Body of pancreas (tissue), 4 donors: ENCODE measurements at regions not wholly inside any gene's neighbourhood (a gene's known extent, or its start where the extent isn't known, plus 50 kb on each side); places are given as distances from the start of the nearest gene placed in this dataset.
A peak's percentile ranks its signal among the peaks of the same experiment; 100 is the strongest.

ENCODE experiments used
- ATAC-seq: fragments of 150-250 bp; one replicate; pipeline ENCODE4 v1.9.1; 2016
- DNase-seq, 4 donors: peaks; one replicate each; pipeline ENCODE4 v3.0.0-alpha.2; 2019
- H3K27ac ChIP-seq, 4 donors: fragments of 200-600 bp; sonication (generic); 1 replicate in 3 of 4; 2 replicates in 1 of 4; pipeline versions ENCODE4 v1.5.1 to v1.6.1; 2016 to 2019; ENCODE audit warnings: mild to moderate bottlenecking in 1 of 4, mixed read lengths in 1 of 4, moderate library complexity in 1 of 4
- H3K27me3 ChIP-seq, 2 donors: fragments of 200-600 bp; sonication (generic); one replicate each; pipeline ENCODE4 v1.6.0; 2016; ENCODE audit warnings: mild to moderate bottlenecking in 1 of 2
- H3K36me3 ChIP-seq, 2 donors: fragments of 200-600 bp; sonication (generic); replicated peaks in 1 of 2; 2 replicates each; pipeline ENCODE4 v1.5.1; 2016; ENCODE audit warnings: low read depth in 2 of 2; ENCODE audit not compliant: insufficient read depth in 1 of 2
- H3K4me1 ChIP-seq: fragments of 200-600 bp; sonication (generic); one replicate; pipeline ENCODE4 v1.6.0; 2016
- H3K4me3 ChIP-seq, 2 donors: fragments of 200-600 bp; sonication (generic); 1 replicate in 1 of 2; 2 replicates in 1 of 2; pipeline ENCODE4 v1.5.1; 2016 to 2019
- H3K9me3 ChIP-seq, 3 donors: fragments of 200-600 bp; sonication (generic); 1 replicate in 2 of 3; 2 replicates in 1 of 3; pipeline ENCODE4 v1.5.1; 2016
- POLR2A ChIP-seq, 3 donors: fragments of 450-650 bp; IDR thresholded peaks; one replicate each; pipeline ENCODE4 v1.6.1; 2016; ENCODE audit warnings: antibody characterized with exemption in 3 of 3, mild to moderate bottlenecking in 2 of 3
- WGBS, 2 donors: methylation state at CpG; one replicate each; pipeline ENCODE4 v1.1.5; 2017; 5-methylcytosine and 5-hydroxymethylcytosine counted together
- intact Hi-C: fragments of 100-400 bp; cut with DNase I; formaldehyde crosslinking; loops from one replicate; pipeline ENCODE4 v1.15.1; 2023
- TF ChIP-seq, protein P1 (sequence below), 7 experiments: fragments of 450-650 bp in 4 of 7; fragments of 200-600 bp in 3 of 7; sonication (generic) in 3 of 7; IDR thresholded peaks; one replicate each; pipeline ENCODE4 v1.5.1; 2016 to 2019; ENCODE audit warnings: antibody characterized with exemption in 7 of 7

DNA sequence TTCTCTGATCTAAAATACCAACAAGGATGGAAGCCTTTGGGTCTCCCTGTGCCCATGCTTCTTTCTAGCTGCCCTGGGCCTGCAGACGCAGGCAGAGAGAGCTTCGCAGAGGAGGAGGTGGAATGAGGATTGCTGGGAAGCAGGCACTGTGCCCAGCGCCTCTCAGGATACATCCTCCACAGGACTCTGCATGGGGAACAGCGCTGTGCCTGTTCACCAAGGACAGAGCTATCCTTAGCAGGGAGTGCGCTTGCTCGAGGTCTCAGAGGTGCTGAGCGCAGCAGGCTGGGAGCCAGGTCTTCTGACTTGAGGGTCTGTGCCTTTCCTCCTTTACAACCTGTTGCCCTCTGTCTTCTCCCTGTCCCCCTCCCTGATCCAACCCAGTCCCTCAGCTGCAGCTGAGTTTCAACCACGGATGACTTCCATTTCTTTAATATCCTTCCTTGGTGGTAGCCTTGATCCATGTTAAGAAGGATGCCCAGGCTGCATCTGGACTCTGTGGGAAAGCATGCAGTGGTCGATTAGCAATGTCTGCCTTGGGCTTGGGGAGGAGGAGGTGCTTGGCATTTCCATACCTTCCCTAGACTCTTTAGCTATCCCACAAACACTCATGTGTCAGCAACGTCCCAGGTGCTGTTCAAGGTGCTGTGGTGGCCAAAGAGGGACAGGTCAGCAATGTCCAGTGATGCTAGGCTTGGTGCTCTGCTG, 219.6 kb upstream of the GPR26 start:
- Histone ChIP-seq H3K9me3 (no peaks in the 10 kb centered on the region), H3K27me3 (no peaks in the 10 kb centered on the region), H3K36me3 (no peaks in the 10 kb centered on the region), H3K27ac (no peak overlapping the region), H3K4me1 (no peaks in the 10 kb centered on the region), H3K4me3 (no peak overlapping the region)
- DNase-seq: no peak
- WGBS, 2 donors: 55 to 63% methylated on average over 9 to 10 of the region's 10 CpGs
- intact Hi-C loops: no loop called here
- no peak for ATAC-seq
- no peak for TF ChIP-seq POLR2A (IDR thresholded peaks at IDR 0.05)
- TF ChIP-seq, protein P1, sequence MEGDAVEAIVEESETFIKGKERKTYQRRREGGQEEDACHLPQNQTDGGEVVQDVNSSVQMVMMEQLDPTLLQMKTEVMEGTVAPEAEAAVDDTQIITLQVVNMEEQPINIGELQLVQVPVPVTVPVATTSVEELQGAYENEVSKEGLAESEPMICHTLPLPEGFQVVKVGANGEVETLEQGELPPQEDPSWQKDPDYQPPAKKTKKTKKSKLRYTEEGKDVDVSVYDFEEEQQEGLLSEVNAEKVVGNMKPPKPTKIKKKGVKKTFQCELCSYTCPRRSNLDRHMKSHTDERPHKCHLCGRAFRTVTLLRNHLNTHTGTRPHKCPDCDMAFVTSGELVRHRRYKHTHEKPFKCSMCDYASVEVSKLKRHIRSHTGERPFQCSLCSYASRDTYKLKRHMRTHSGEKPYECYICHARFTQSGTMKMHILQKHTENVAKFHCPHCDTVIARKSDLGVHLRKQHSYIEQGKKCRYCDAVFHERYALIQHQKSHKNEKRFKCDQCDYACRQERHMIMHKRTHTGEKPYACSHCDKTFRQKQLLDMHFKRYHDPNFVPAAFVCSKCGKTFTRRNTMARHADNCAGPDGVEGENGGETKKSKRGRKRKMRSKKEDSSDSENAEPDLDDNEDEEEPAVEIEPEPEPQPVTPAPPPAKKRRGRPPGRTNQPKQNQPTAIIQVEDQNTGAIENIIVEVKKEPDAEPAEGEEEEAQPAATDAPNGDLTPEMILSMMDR (IDR thresholded peaks at IDR 0.05): no peak

GRCh38 chr10:123449234-123449962, 216.8 kb upstream of the GPR26 start:
- no peak for ATAC-seq
- intact Hi-C loops: no loop called here
- Histone ChIP-seq H3K9me3 (no peaks in the 10 kb centered on the region), H3K36me3 (no peaks in the 10 kb centered on the region), H3K27ac (no peak overlapping the region), H3K4me3 (no peak overlapping the region), H3K27me3 (no peaks in the 10 kb centered on the region), H3K4me1 (no peaks in the 10 kb centered on the region)
- no peak for DNase-seq
- TF ChIP-seq, protein P1 (IDR thresholded peaks at IDR 0.05): no peak
- no peak for TF ChIP-seq POLR2A (IDR thresholded peaks at IDR 0.05)
- WGBS, 2 donors: 63 to 74% methylated on average over 5 to 7 of the region's 7 CpGs

GRCh38 chr10:123450956-123451605, 215.1 kb upstream of the GPR26 start:
- Histone ChIP-seq H3K27me3 (no peaks in the 10 kb centered on the region), H3K9me3 (no peaks in the 10 kb centered on the region), H3K4me1 (no peaks in the 10 kb centered on the region), H3K36me3 (no peaks in the 10 kb centered on the region), H3K27ac (no peak overlapping the region), H3K4me3 (no peak overlapping the region)
- TF ChIP-seq POLR2A (IDR thresholded peaks at IDR 0.05): no peak
- TF ChIP-seq, protein P1 (IDR thresholded peaks at IDR 0.05): no peak
- 53 to 61% methylated on average over 14 of the region's 14 CpGs for WGBS, 2 donors
- ATAC-seq: no peak
- intact Hi-C loops: no loop called here
- no peak for DNase-seq

DNA sequence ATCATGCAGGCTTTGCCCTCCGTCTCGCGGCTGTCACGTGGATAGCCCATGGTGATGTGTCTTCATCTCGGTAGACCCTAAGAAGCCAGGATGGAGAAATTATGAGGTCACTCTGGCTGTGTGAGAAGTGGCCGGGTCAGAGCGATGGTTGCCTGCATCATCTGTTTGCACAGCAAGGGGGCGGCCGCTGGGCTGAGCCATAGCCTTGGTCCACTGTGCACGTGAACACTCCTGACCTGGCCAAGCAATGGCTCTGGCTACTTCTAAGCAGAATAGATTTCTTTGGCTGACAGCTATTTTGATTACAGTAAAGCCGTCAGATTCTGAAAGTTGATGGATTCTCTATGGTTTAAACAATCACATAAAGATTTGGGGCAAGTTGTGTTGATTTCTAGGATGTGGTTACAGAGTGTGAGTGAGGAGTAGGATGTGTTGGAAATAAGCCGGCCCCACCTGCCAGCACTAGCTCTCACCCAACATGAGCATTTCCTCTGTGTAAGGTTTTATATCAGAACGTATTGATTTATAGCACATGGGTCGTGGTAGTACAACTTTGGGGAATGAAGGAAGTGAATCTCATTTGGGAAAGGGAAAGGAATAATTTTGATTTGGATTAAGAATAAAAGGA, 214.4 kb upstream of the GPR26 start:
- H3K4me1 ChIP-seq: no peaks in the 10 kb centered on the region
- TF ChIP-seq POLR2A (IDR thresholded peaks at IDR 0.05): no peak
- TF ChIP-seq, protein P1 (IDR thresholded peaks at IDR 0.05): peak in 2 of 7 experiments; percentile 5 to 14
- H3K27me3 ChIP-seq: no peaks in the 10 kb centered on the region
- H3K9me3 ChIP-seq: no peaks in the 10 kb centered on the region
- WGBS, 2 donors: 42 to 45% methylated on average over 11 to 14 of the region's 14 CpGs
- intact Hi-C loops: no loop called here
- H3K36me3 ChIP-seq: no peaks in the 10 kb centered on the region
- ATAC-seq (no peak), DNase-seq (peak in 2 of 4 donors; percentile 6 to 17)
- H3K4me3 ChIP-seq: no peak overlapping the region
- no peak overlapping the region for H3K27ac ChIP-seq
